Astrocyte (in vitro differentiated cells and primary cell): ENCODE measurements at regions not wholly inside any gene's neighbourhood (a gene's known extent, or its start where the extent isn't known, plus 50 kb on each side); places are given as distances from the start of the nearest gene placed in this dataset.

Experiments
- DNase-seq: peaks from one replicate; pipeline ENCODE4 v3.0.0-alpha.2; 2010; ENCODE audit warnings: low read depth
- FAIRE-seq: peaks from 2 replicates; lab custom pipeline; 2011; peaks lifted over from hg19 to GRCh38; lab: Jason Lieb, UNC
- H2AFZ ChIP-seq: 2 replicates; pipeline ENCODE4 v1.6.0; 2012; ENCODE audit warnings: low read depth, low read length, inconsistent platforms
- H3K27ac ChIP-seq: 2 replicates; pipeline ENCODE4 v1.5.1; 2011; ENCODE audit warnings: low read depth, low read length, inconsistent platforms
- H3K27me3 ChIP-seq: 2 replicates; pipeline ENCODE4 v1.6.0; 2011; ENCODE audit warnings: low read length, inconsistent platforms; ENCODE audit not compliant: insufficient read depth
- H3K36me3 ChIP-seq: 2 replicates; pipeline ENCODE4 v1.5.1; 2011; ENCODE audit warnings: low read length, inconsistent platforms; ENCODE audit not compliant: insufficient read depth
- H3K4me1 ChIP-seq: 2 replicates; pipeline ENCODE4 v1.5.1; 2011; ENCODE audit warnings: low read length, inconsistent platforms; ENCODE audit not compliant: insufficient read depth
- H3K4me2 ChIP-seq: 2 replicates; pipeline ENCODE4 v1.6.0; 2012; ENCODE audit warnings: low read length, inconsistent platforms
- H3K4me3 ChIP-seq: 2 replicates; pipeline ENCODE4 v1.5.1; 2011; ENCODE audit warnings: low read depth, mild to moderate bottlenecking, low read length, inconsistent platforms; ENCODE audit not compliant: insufficient read depth
- H3K79me2 ChIP-seq: 2 replicates; pipeline ENCODE4 v1.6.0; 2012; ENCODE audit warnings: mild to moderate bottlenecking, low read length, inconsistent platforms; ENCODE audit not compliant: insufficient read depth
- H3K9ac ChIP-seq: 2 replicates; pipeline ENCODE4 v1.6.0; 2012; ENCODE audit warnings: mild to moderate bottlenecking, low read length, inconsistent platforms
- H3K9me3 ChIP-seq: 2 replicates; pipeline ENCODE4 v1.5.1; 2012; ENCODE audit warnings: low read depth, mild to moderate bottlenecking, low read length, inconsistent platforms; ENCODE audit not compliant: insufficient read depth
- H4K20me1 ChIP-seq: 2 replicates; pipeline ENCODE4 v1.6.0; 2012; ENCODE audit warnings: low read length, inconsistent platforms; ENCODE audit not compliant: insufficient read depth
- H3K27ac Mint-ChIP-seq: one replicate; pipeline ENCODE4 v1.8.0; 2021; ENCODE audit warnings: mild to moderate bottlenecking, mixed read lengths; ENCODE audit not compliant: unreplicated experiment
- H3K27me3 Mint-ChIP-seq: one replicate; pipeline ENCODE4 v1.8.0; 2021; ENCODE audit warnings: low read depth, mixed read lengths; ENCODE audit not compliant: unreplicated experiment
- H3K36me3 Mint-ChIP-seq: one replicate; pipeline ENCODE4 v1.8.0; 2021; ENCODE audit warnings: low read depth, mixed read lengths; ENCODE audit not compliant: unreplicated experiment
- H3K4me1 Mint-ChIP-seq: one replicate; pipeline ENCODE4 v1.8.0; 2021; ENCODE audit warnings: low read depth, mixed read lengths; ENCODE audit not compliant: unreplicated experiment
- H3K4me3 Mint-ChIP-seq: one replicate; pipeline ENCODE4 v1.8.0; 2021; ENCODE audit warnings: mild to moderate bottlenecking, moderate library complexity, mixed read lengths; ENCODE audit not compliant: unreplicated experiment
- H3K9me3 Mint-ChIP-seq: one replicate; pipeline ENCODE4 v1.8.0; 2021; ENCODE audit warnings: mild to moderate bottlenecking, mixed read lengths; ENCODE audit not compliant: unreplicated experiment
- CTCF ChIP-seq: IDR thresholded peaks from 2 replicates; pipeline ENCODE4 v1.5.1; 2011; ENCODE audit warnings: low read depth, mild to moderate bottlenecking, inconsistent platforms, low read length, moderate library complexity; ENCODE audit not compliant: insufficient read depth
- EZH2 ChIP-seq: IDR thresholded peaks from 2 replicates; pipeline ENCODE4 v1.6.1; 2012; ENCODE audit warnings: mild to moderate bottlenecking, low read length, inconsistent platforms; ENCODE audit not compliant: insufficient read depth

GRCh38 chr2:2636813-2637212, 305.7 kb upstream of the MYT1L start:
- H4K20me1 ChIP-seq = no peaks in the 10 kb centered on the region
- no peak overlapping the region for H3K27ac ChIP-seq
- Mint-ChIP-seq H3K9me3 (peaks cover under 1% of the 10 kb centered on the region), H3K4me1 (peaks cover 2% of the 10 kb centered on the region), H3K27ac (no peak overlapping the region), H3K27me3 (peaks cover 30% of the 10 kb centered on the region), H3K4me3 (no peak overlapping the region), H3K36me3 (no peaks in the 10 kb centered on the region)
- H3K36me3 ChIP-seq = no peaks in the 10 kb centered on the region
- peaks cover 5% of the 10 kb centered on the region for H3K9me3 ChIP-seq
- no peak overlapping the region for H3K9ac ChIP-seq
- FAIRE-seq = no peak
- no peaks in the 10 kb centered on the region for H3K79me2 ChIP-seq
- TF ChIP-seq CTCF (no peak), EZH2 (no peak)
- no peak overlapping the region for H3K4me3 ChIP-seq
- no peak overlapping the region for H2AFZ ChIP-seq
- no peak overlapping the region for H3K4me2 ChIP-seq
- no peak for DNase-seq
- H3K4me1 ChIP-seq = no peaks in the 10 kb centered on the region
- no peaks in the 10 kb centered on the region for H3K27me3 ChIP-seq

- Mint-ChIP-seq H3K27ac (no peak overlapping the region), H3K36me3 (no peaks in the 10 kb centered on the region), H3K4me3 (no peak overlapping the region), H3K27me3 (peaks cover 19% of the 10 kb centered on the region), H3K9me3 (peaks cover 4% of the 10 kb centered on the region), H3K4me1 (no peaks in the 10 kb centered on the region)
- peaks cover 15% of the 10 kb centered on the region for H3K9me3 ChIP-seq
- H3K9ac ChIP-seq = no peak overlapping the region
- H3K4me3 ChIP-seq = no peak overlapping the region
- H3K27ac ChIP-seq = no peak overlapping the region
- TF ChIP-seq EZH2 = no peak
- no peak for TF ChIP-seq CTCF
- DNase-seq (no peak), FAIRE-seq (no peak)
- H3K4me2 ChIP-seq = no peak overlapping the region
- H3K79me2 ChIP-seq = no peaks in the 10 kb centered on the region
- H3K4me1 ChIP-seq = no peaks in the 10 kb centered on the region
- H3K27me3 ChIP-seq = no peaks in the 10 kb centered on the region
- H4K20me1 ChIP-seq = no peaks in the 10 kb centered on the region
- H2AFZ ChIP-seq = no peak overlapping the region
- H3K36me3 ChIP-seq = no peaks in the 10 kb centered on the region
These were observed 304.0 kb upstream of the MYT1L start for GRCh38 chr2:2635025-2635528.

- Histone ChIP-seq H3K9ac (no peak overlapping the region), H3K4me1 (no peaks in the 10 kb centered on the region), H3K27ac (no peak overlapping the region), H2AFZ (no peak overlapping the region), H3K36me3 (no peaks in the 10 kb centered on the region), H3K4me2 (no peak overlapping the region), H3K9me3 (peaks cover 15% of the 10 kb centered on the region), H4K20me1 (no peaks in the 10 kb centered on the region), H3K27me3 (no peaks in the 10 kb centered on the region), H3K4me3 (no peak overlapping the region), H3K79me2 (no peaks in the 10 kb centered on the region)
- Mint-ChIP-seq H3K4me1 (no peaks in the 10 kb centered on the region), H3K27ac (no peak overlapping the region), H3K27me3 (peaks cover 7% of the 10 kb centered on the region), H3K36me3 (peaks cover 2% of the 10 kb centered on the region), H3K9me3 (peaks cover 6% of the 10 kb centered on the region), H3K4me3 (no peak overlapping the region)
- FAIRE-seq (no peak), DNase-seq (no peak)
- TF ChIP-seq EZH2 (no peak), CTCF (no peak)
These were observed 301.9 kb upstream of the MYT1L start for GRCh38 chr2:2633017-2633416.
